ENCODE measurements at regions not wholly inside any gene's neighbourhood (a gene's known extent, or its start where the extent isn't known, plus 50 kb on each side); places are given as distances from the start of the nearest gene placed in this dataset.
"Not testable (repeated sequence)": the region's sequence is repeated elsewhere in the genome, so short reads cannot be mapped to it uniquely, and the experiment has no call there.

GRCh38 chr10:22828712-22829111, 99.1 kb upstream of the ARMC3 start:
- in situ Hi-C loops (cut with HindIII; ENCODE audit: low sequenced_read_pairs): not testable (repeated sequence)

- in situ Hi-C loops (cut with HindIII; ENCODE audit: low sequenced_read_pairs): no loop called here
These were observed 102.0 kb upstream of the ARMC3 start for GRCh38 chr10:22825841-22826240.

GRCh38 chr10:22824984-22825383, 102.9 kb upstream of the ARMC3 start:
- in situ Hi-C loops (cut with HindIII; ENCODE audit: low sequenced_read_pairs): no loop called here

- in situ Hi-C loops (cut with HindIII; ENCODE audit: low sequenced_read_pairs): no loop called here
These were observed 103.3 kb upstream of the ARMC3 start for GRCh38 chr10:22824520-22824919.

GRCh38 chr10:22823109-22823508, 104.7 kb upstream of the ARMC3 start:
- in situ Hi-C loops (cut with HindIII; ENCODE audit: low sequenced_read_pairs): no loop called here

- in situ Hi-C loops (cut with HindIII; ENCODE audit: low sequenced_read_pairs): not testable (repeated sequence)
These were observed 105.9 kb upstream of the ARMC3 start for GRCh38 chr10:22821921-22822320.

- in situ Hi-C loops (cut with HindIII; ENCODE audit: low sequenced_read_pairs): no loop called here
These were observed 106.4 kb upstream of the ARMC3 start for GRCh38 chr10:22821501-22821900.

GRCh38 chr10:22816298-22816653, 101.9 kb upstream of the PIP4K2A start:
- in situ Hi-C loops (cut with HindIII; ENCODE audit: low sequenced_read_pairs): no loop called here

GRCh38 chr10:22810643-22811465, 96.5 kb upstream of the PIP4K2A start:
- in situ Hi-C loops (cut with HindIII; ENCODE audit: low sequenced_read_pairs): no loop called here

GRCh38 chr10:22807238-22807637, 92.9 kb upstream of the PIP4K2A start:
- in situ Hi-C loops (cut with HindIII; ENCODE audit: low sequenced_read_pairs): no loop called here

- in situ Hi-C loops (cut with HindIII; ENCODE audit: low sequenced_read_pairs): no loop called here
These were observed 90.9 kb upstream of the PIP4K2A start for GRCh38 chr10:22805304-22805703.

GRCh38 chr10:22803261-22803885, 89.0 kb upstream of the PIP4K2A start:
- in situ Hi-C loops (cut with HindIII; ENCODE audit: low sequenced_read_pairs): no loop called here

- in situ Hi-C loops (cut with HindIII; ENCODE audit: low sequenced_read_pairs): no loop called here
These were observed 87.4 kb upstream of the PIP4K2A start for GRCh38 chr10:22801785-22802184.

GRCh38 chr10:22797796-22798195, 83.4 kb upstream of the PIP4K2A start:
- in situ Hi-C loops (cut with HindIII; ENCODE audit: low sequenced_read_pairs): not testable (repeated sequence)

GRCh38 chr10:22795546-22795945, 81.2 kb upstream of the PIP4K2A start:
- in situ Hi-C loops (cut with HindIII; ENCODE audit: low sequenced_read_pairs): no loop called here

GRCh38 chr10:22792161-22792560, 77.8 kb upstream of the PIP4K2A start:
- in situ Hi-C loops (cut with HindIII; ENCODE audit: low sequenced_read_pairs): no loop called here

- in situ Hi-C loops (cut with HindIII; ENCODE audit: low sequenced_read_pairs): no loop called here
These were observed 77.3 kb upstream of the PIP4K2A start for GRCh38 chr10:22791665-22792064.

- in situ Hi-C loops (cut with HindIII; ENCODE audit: low sequenced_read_pairs): no loop called here
These were observed 70.3 kb upstream of the PIP4K2A start for GRCh38 chr10:22784668-22785067.

GRCh38 chr10:22783807-22784206, 69.4 kb upstream of the PIP4K2A start:
- in situ Hi-C loops (cut with HindIII; ENCODE audit: low sequenced_read_pairs): no loop called here

GRCh38 chr10:22780474-22780885, 66.1 kb upstream of the PIP4K2A start:
- in situ Hi-C loops (cut with HindIII; ENCODE audit: low sequenced_read_pairs): no loop called here

- in situ Hi-C loops (cut with HindIII; ENCODE audit: low sequenced_read_pairs): no loop called here
These were observed 65.1 kb upstream of the PIP4K2A start for GRCh38 chr10:22779331-22780019.

GRCh38 chr10:22774102-22774501, 59.7 kb upstream of the PIP4K2A start:
- in situ Hi-C loops (cut with HindIII; ENCODE audit: low sequenced_read_pairs): no loop called here

Data from endothelial cell of hepatic sinusoid (primary cell).